Loucy (cell line): ENCODE measurements at regions not wholly inside any gene's neighbourhood (a gene's known extent, or its start where the extent isn't known, plus 50 kb on each side); places are given as distances from the start of the nearest gene placed in this dataset.

Source experiments
- CTCF ChIP-seq: fragments of 200-600 bp; sonication (generic); conservative IDR thresholded peaks from 2 replicates; pipeline ENCODE4 v1.5.1; 2014; ENCODE audit warnings: mild to moderate bottlenecking, antibody characterized with exemption, low read length
- EZH2phosphoT487 ChIP-seq: fragments of 200-600 bp; IDR thresholded peaks from 2 replicates; pipeline ENCODE4 v1.6.1; 2018; ENCODE audit warnings: antibody characterized with exemption, mild to moderate bottlenecking, moderate library complexity, borderline replicate concordance

- TF ChIP-seq CTCF: no peak
- no peak for TF ChIP-seq EZH2phosphoT487
These were observed 1276.0 kb downstream of the EFNB2 start for GRCh38 chr13:105259426-105259825.
